Stimulated activated naive CD8-positive, alpha-beta T cell treated with anti-CD3 and anti-CD28 coated beads, Interleukin-15, Interleukin-2, amounts not matched to agents 100 U/mL and 50 U/mL, for 24 hours (primary cell): ENCODE measurements at regions not wholly inside any gene's neighbourhood (a gene's known extent, or its start where the extent isn't known, plus 50 kb on each side); places are given as distances from the start of the nearest gene placed in this dataset.
"Not testable (repeated sequence)": the region's sequence is repeated elsewhere in the genome, so short reads cannot be mapped to it uniquely, and the experiment has no call there.

ENCODE experiments used
- ATAC-seq: fragments of 150-1000 bp; cut with Tn5 transposase; one replicate; pipeline ENCODE4 v1.10.0; 2021
- DNase-seq: peaks from one replicate; pipeline ENCODE4 v3.0.0; 2021

GRCh38 chr22:47309946-47310345 is 547.5 kb downstream of the TBC1D22A start:
- ATAC-seq = no peak

GRCh38 chr22:47309476-47309875 is 547.0 kb downstream of the TBC1D22A start:
- DNase-seq = no peak
- no peak for ATAC-seq

More at GRCh38 chr22:47309946-47310345, 547.5 kb downstream of the TBC1D22A start:
- no peak for DNase-seq

- no peak for DNase-seq
- ATAC-seq = no peak
Measured at GRCh38 chr22:47308886-47309285, 546.4 kb downstream of the TBC1D22A start.

- ATAC-seq (no peak), DNase-seq (no peak)
Measured at GRCh38 chr22:47307822-47308221, 545.4 kb downstream of the TBC1D22A start.

GRCh38 chr22:47307326-47307725 is 544.9 kb downstream of the TBC1D22A start:
- ATAC-seq = no peak
- no peak for DNase-seq

DNA sequence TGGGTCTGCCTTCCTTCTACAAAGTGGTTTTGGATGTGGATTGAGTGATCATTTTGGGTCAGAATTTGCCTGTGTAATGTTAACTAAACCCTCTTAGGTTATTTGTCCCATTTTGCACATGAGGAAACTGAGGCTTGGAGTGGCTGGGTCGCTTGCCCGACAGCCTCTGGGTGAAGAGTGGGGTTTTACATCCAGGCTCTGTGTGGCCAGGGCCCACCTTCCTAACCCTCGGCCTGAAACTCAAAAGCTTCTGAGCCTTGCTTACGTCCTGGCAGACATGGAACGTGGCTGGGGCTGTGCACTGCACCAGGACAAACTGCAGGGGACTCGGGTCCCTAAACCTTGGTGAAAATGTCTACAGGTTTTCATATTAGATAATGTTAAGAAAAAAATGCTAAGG is 542.4 kb downstream of the TBC1D22A start:
- no peak for ATAC-seq

DNA sequence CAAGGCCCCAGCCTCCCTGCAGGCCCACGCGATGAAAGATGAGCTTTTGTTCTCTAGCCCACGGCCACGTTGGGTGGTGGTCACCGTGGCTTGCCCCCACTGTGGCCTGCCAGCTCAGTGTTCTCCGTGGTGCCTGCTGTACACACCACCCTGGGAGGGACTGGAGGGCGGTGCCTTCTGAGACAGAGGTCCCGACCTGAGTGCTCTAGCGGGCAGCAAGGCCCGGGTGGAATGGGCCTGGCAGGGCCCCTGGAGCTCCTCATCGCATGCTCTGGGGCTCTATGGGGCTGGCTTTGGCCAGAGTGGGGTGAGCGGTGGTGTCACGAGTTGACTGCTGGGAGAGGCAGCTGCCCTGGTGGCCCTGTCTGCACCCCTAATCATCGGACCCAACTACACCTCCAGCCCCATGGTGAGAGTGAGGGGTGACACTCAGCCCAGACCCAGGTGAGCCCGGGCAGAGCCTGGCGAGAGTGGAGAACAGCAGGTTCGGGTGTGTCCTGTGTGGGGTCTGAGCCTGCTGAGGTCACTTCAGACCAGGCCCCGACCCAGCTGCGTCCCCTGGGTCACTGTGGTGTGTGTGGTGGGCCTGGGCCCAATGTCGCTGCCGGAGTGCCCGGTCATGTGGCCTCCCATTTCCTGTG is 541.9 kb downstream of the TBC1D22A start:
- DNase-seq (no peak), ATAC-seq (no peak)

More for the DNA sequence above, 542.4 kb downstream of the TBC1D22A start:
- no peak for DNase-seq

DNA sequence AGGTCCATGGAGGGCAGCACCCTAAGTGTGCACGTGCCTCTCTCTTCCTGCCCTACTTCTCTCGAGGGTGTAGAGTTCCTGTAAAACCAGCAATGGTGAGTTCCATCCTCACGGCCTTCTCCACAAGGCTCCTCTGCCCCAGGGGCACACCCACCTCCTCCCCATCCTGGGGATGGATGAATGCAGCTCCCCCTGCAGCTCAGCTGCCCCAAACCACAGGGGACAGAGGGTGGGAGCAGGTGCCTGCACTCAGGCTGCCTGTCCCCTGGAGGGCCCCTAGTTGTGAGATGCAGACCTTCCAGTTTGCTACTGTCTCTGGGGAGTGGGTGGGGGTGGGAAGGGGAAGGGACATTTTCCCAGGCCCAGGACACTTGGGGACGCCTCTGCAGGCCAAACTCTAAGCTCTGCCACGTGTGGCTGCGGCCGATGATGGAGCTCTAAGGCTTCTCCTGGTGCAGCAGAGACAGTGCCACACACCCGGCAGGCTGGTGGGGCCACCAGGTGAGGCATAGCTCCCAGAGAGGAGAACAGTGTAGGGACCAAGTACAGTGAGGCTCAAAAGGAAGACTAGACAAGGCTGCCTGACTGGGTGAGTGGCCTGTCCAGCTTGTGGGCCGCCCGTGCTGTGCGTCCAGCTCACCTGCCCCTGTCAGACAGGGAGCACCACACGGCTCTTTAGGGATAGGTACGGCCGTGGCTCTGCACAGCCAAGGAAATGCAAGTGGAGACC is 540.9 kb downstream of the TBC1D22A start:
- ATAC-seq = no peak
- DNase-seq = no peak

- ATAC-seq, DNase-seq: not testable (repeated sequence)
Measured at GRCh38 chr22:47302587-47302986, 540.1 kb downstream of the TBC1D22A start.

DNA sequence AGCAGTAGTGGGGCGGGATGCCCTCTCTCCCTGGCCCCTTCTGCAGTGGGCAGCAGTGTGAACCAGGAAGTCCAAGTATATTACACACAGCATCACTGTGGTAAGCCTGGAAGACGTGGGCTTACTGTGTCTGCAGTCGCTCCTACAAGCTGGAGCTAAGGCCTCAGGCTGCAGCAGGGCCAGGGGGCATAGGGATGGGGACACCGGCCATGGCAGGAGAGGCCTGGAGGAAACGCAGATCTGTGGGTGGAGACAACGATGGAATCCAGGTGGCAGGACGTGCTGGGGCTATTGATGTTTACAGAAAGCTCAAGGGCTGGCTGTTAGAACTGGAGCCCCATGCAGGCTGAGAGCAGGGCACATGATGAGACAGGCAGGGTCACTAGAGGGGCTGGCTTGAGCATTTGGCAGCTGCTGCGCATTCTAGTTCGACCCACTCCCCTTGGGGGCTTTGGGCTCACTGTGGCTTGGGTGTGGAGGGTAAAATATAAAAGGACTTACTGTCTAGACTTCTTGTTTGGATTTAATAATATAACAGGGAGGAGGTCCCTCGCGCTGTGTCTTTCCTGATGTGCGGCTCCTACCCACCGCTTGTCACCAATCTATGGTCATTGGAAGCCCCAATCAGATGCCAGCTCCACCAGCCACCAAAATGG is 539.5 kb downstream of the TBC1D22A start:
- ATAC-seq (no peak), DNase-seq (no peak)

- DNase-seq = no peak
Measured at GRCh38 chr22:47300698-47301405, 538.4 kb downstream of the TBC1D22A start.

DNA sequence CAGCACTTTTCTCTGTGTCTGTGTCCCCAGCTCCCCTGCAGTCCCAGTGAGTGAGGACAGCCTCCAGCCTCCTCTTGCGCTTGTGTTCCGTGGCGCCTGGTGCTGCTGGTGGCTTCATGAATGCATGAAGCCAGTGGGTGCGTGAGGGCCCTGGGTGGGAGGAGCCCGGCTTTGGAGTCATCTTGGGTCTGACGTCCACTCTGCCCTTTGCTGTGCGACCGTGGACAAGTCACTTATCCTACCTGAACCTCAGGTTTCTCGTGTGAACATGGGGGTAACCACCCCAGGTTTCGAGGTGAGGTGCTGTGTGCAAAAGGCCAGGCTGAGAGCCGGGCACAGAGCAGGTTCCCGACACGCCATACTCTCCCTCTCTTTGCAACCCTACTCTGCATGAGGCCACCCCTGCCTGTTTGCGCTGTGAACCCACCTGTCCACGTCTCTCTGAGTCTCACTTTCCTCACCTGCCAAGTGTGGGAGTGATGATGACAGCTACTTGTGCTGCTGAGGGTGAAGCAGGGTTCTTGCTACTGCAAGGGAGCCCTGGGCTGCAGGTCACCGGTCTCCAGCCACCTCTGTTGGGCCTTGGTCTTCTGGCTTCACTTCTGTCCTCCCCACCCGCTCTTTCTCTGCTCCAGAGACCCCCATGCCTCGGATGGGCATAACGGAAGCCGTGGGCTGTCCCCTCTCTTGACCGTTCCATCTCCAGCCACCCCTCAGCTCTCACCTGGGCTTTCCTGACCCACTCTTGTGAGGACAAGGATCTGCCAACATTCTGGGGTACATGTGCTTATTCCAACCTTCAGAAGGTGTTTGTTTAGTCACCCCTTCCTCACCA is 537.6 kb downstream of the TBC1D22A start:
- DNase-seq = no peak
- no peak for ATAC-seq

More at GRCh38 chr22:47300698-47301405, 538.4 kb downstream of the TBC1D22A start:
- no peak for ATAC-seq

GRCh38 chr22:47299211-47299862 is 536.9 kb downstream of the TBC1D22A start:
- ATAC-seq (no peak), DNase-seq (no peak)

DNA sequence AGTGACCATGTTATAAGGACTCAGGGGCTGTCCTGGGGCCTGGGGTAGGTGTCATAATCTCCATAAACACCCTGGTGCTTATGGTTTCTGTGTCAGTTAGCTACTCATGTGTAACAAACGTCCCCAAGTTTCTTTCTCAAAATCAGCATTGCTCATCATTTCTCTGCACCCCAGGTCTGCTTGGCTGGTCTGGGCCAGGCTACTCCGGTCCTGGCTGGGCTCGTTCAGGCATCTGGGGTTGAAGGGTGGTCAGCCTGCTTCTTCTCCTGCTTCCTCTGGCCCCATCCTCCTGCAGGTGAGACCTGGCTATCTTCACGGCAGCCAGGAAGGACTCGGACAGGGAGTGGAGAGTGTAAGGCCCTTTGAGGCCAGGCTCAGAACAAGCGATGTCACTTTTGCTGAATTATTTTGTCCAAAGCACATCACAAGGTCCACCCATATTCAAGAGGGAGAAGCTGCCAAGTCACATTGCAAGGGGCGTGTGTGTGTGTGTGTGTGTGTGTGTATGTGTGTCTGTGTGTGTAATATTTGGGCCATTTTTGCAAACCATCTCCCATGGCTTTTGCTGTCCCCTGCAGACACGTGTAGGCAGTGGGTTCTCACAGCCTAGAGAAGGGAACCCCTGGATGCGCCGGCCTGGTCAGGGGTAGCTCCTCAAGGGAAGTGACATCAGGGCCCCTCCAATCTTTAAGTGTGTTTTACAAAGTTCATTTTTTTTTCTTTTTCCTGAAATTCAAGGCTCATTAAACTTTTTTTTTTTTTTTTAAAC is 535.8 kb downstream of the TBC1D22A start:
- no peak for ATAC-seq

GRCh38 chr22:47297261-47298016 is 535.0 kb downstream of the TBC1D22A start:
- ATAC-seq (no peak), DNase-seq (no peak)

More for the DNA sequence above, 535.8 kb downstream of the TBC1D22A start:
- no peak for DNase-seq

DNA sequence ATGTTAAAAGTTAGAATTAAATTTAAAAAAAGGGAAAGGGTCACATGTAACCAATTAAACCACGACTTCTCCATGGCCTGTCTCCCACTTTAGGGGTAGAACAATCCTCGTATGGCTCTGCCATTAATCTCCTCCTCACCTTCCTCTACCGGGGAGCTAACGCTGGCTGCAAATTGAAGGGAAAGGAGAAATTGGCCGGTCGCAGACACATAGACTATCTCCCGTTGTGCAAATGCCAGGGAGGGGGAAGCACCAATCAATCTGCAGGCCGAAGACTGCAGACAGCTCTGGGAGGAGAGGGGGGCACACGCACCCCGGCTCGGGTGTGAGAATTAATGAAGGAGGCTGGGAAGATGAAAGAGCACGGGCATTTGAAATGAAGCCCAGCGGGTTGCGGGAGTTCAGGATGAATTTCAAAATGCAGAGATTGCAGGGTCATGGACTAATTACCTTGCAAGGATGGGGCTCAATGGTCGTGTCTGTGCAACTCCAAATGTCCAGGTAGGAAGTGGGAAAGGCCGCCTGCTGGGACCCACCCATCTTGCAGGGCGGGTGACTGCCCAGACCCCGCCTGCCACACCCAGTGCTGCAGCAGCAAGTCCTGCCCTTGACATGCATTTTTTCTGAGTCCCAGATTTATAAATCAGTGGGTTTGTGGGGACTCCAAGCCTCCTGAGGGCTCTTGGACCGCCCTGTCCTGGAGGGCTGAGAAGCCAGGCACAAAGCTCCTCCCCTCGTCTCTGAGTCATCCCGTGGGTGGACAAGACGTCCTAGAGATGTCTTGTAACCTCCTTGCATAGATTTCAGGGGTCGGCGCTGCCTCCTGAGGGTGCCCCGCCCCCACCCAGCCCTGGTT is 534.2 kb downstream of the TBC1D22A start:
- ATAC-seq (no peak), DNase-seq (no peak)

GRCh38 chr22:47295982-47296381 is 533.5 kb downstream of the TBC1D22A start:
- ATAC-seq (no peak), DNase-seq (no peak)

- ATAC-seq (no peak), DNase-seq (no peak)
Measured at GRCh38 chr22:47295226-47295901, 532.9 kb downstream of the TBC1D22A start.
